ENCODE measurements at regions not wholly inside any gene's neighbourhood (a gene's known extent, or its start where the extent isn't known, plus 50 kb on each side); places are given as distances from the start of the nearest gene placed in this dataset.
A peak's percentile ranks its signal among the peaks of the same experiment; 100 is the strongest.
"Not testable (repeated sequence)": the region's sequence is repeated elsewhere in the genome, so short reads cannot be mapped to it uniquely, and the experiment has no call there.

- DNase-seq, result no peak
These were observed 91.2 kb downstream of the RCHY1 start for GRCh38 chr4:75422998-75423397.

GRCh38 chr4:75412746-75413145 is 101.5 kb downstream of the RCHY1 start:
- DNase-seq, result no peak

GRCh38 chr4:75398501-75398900 is 115.7 kb downstream of the RCHY1 start:
- DNase-seq, result no peak

GRCh38 chr4:75391489-75392166 is 122.6 kb downstream of the RCHY1 start:
- DNase-seq, result no peak

- DNase-seq, result not testable (repeated sequence)
These were observed 127.8 kb downstream of the RCHY1 start for GRCh38 chr4:75386426-75386825.

GRCh38 chr4:75385106-75385505 is 129.1 kb downstream of the RCHY1 start:
- no peak for DNase-seq

GRCh38 chr4:75376543-75376942 is 137.7 kb downstream of the RCHY1 start:
- DNase-seq, result no peak

- no peak for DNase-seq
These were observed 142.3 kb downstream of the RCHY1 start for GRCh38 chr4:75371915-75372314.

- DNase-seq, result no peak
These were observed 143.6 kb downstream of the RCHY1 start for GRCh38 chr4:75370576-75370975.

GRCh38 chr4:75345423-75345822 is 168.8 kb downstream of the RCHY1 start:
- no peak for DNase-seq

GRCh38 chr4:75344915-75345314 is 169.3 kb downstream of the RCHY1 start:
- no peak for DNase-seq

- no peak for DNase-seq
These were observed 170.9 kb downstream of the RCHY1 start for GRCh38 chr4:75343333-75343732.

GRCh38 chr4:75340561-75340960 is 173.6 kb downstream of the RCHY1 start:
- no peak for DNase-seq

- DNase-seq, result no peak
These were observed 175.8 kb downstream of the RCHY1 start for GRCh38 chr4:75338352-75338880.

- no peak for DNase-seq
These were observed 186.2 kb downstream of the RCHY1 start for GRCh38 chr4:75327804-75328512.

GRCh38 chr4:75325318-75325979 is 188.8 kb downstream of the RCHY1 start:
- no peak for DNase-seq

- DNase-seq, result no peak
These were observed 192.7 kb downstream of the RCHY1 start for GRCh38 chr4:75321484-75321883.

GRCh38 chr4:75317641-75318040 is 196.6 kb downstream of the RCHY1 start:
- not testable (repeated sequence) for DNase-seq

- no peak for DNase-seq
These were observed 206.2 kb downstream of the RCHY1 start for GRCh38 chr4:75308049-75308448.

- DNase-seq, result no peak
These were observed 207.7 kb downstream of the RCHY1 start for GRCh38 chr4:75306506-75306905.

GRCh38 chr4:75302648-75303047 is 211.6 kb downstream of the RCHY1 start:
- DNase-seq, result no peak

- DNase-seq, result peak; percentile 7 to 9
These were observed 224.2 kb downstream of the RCHY1 start for GRCh38 chr4:75289914-75290582.

Data from NCI-H187 (cell line).